Uterus (tissue), 3 donors: ENCODE measurements at regions not wholly inside any gene's neighbourhood (a gene's known extent, or its start where the extent isn't known, plus 50 kb on each side); places are given as distances from the start of the nearest gene placed in this dataset.

ENCODE experiments used
- DNase-seq, 2 donors: peaks; one replicate each; pipeline ENCODE4 v3.0.0-alpha.2; 2019 to 2020
- H3K27ac ChIP-seq, 2 donors: fragments of 200-600 bp; sonication (generic); 1 replicate in 1 of 2; 2 replicates in 1 of 2; pipeline ENCODE4 v1.5.1; 2016 to 2018
- H3K27me3 ChIP-seq, 2 donors: fragments of 200-600 bp; sonication (generic); one replicate each; pipeline ENCODE4 v1.5.1; 2018 to 2019; ENCODE audit warnings: control low read depth in 1 of 2
- H3K36me3 ChIP-seq, 2 donors: fragments of 200-600 bp; sonication (generic); one replicate each; pipeline ENCODE4 v1.5.1; 2019; ENCODE audit warnings: control low read depth in 1 of 2
- H3K4me1 ChIP-seq, 2 donors: fragments of 200-600 bp; sonication (generic); one replicate each; pipeline ENCODE4 v1.5.1; 2018 to 2019; ENCODE audit warnings: control low read depth in 1 of 2
- H3K4me3 ChIP-seq, 2 donors: fragments of 200-600 bp; sonication (generic); 1 replicate in 1 of 2; 2 replicates in 1 of 2; pipeline ENCODE4 v1.5.1; 2018 to 2019; ENCODE audit warnings: mild to moderate bottlenecking in 1 of 2
- H3K9me3 ChIP-seq, 2 donors: fragments of 200-600 bp; sonication (generic); one replicate each; pipeline ENCODE4 v1.5.1; 2019; ENCODE audit warnings: control low read depth in 1 of 2
- CTCF ChIP-seq, 4 experiments: fragments of 200-600 bp in 2 of 4; fragments of 450-650 bp in 2 of 4; sonication (generic) in 2 of 4; IDR thresholded peaks; one replicate each; pipeline ENCODE4 v1.5.1; 2016 to 2019; ENCODE audit warnings: antibody characterized with exemption in 4 of 4, mild to moderate bottlenecking in 2 of 4, moderate library complexity in 1 of 4
- POLR2A ChIP-seq, 2 donors: fragments of 450-650 bp; IDR thresholded peaks; one replicate each; pipeline ENCODE4 v1.6.1; 2016; ENCODE audit warnings: antibody characterized with exemption in 2 of 2, mild to moderate bottlenecking in 1 of 2, moderate library complexity in 1 of 2
- intact Hi-C: fragments of 100-400 bp; cut with DNase I; formaldehyde crosslinking; loops from one replicate; pipeline ENCODE4 v1.15.1; 2023; ENCODE audit warnings: low total_unique reads
- donor health status: DM: yes; HTN: yes; CAD: no.

GRCh38 chr2:168378960-168379669, 77.0 kb upstream of the CERS6 start:
- Histone ChIP-seq H3K27me3 (no peaks in the 10 kb centered on the region), H3K4me3 (no peak overlapping the region), H3K36me3 (no peaks in the 10 kb centered on the region), H3K4me1 (no peaks in the 10 kb centered on the region), H3K9me3 (no peaks in the 10 kb centered on the region), H3K27ac (no peak overlapping the region)
- TF ChIP-seq CTCF (IDR thresholded peaks at IDR 0.05) (no peak), POLR2A (IDR thresholded peaks at IDR 0.05) (no peak)
- intact Hi-C loops = no loop called here
- DNase-seq = no peak

DNA sequence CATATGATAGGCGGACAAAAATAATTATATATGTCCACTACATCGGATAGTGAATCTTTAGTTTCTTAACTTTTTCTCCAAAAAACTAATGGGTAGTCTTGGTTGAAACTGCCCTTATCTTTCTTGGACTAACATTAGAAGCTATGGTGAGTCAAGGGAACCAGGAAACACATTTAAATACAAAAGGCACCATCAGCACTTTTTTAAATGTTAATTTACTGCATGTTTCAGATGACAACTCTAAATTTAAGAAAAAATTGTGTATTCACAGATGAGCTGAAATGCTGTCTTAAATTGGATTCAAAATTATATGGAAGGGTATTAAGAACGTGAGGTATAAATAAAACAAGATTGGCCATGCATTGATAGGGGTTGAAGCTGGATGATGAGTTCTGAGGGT, 75.6 kb upstream of the CERS6 start:
- Histone ChIP-seq H3K36me3 (no peaks in the 10 kb centered on the region), H3K9me3 (no peaks in the 10 kb centered on the region), H3K27me3 (no peaks in the 10 kb centered on the region), H3K27ac (no peak overlapping the region), H3K4me1 (no peaks in the 10 kb centered on the region), H3K4me3 (no peak overlapping the region)
- no peak for DNase-seq
- TF ChIP-seq POLR2A (IDR thresholded peaks at IDR 0.05) (no peak), CTCF (IDR thresholded peaks at IDR 0.05) (no peak)
- intact Hi-C loops = no loop called here

DNA sequence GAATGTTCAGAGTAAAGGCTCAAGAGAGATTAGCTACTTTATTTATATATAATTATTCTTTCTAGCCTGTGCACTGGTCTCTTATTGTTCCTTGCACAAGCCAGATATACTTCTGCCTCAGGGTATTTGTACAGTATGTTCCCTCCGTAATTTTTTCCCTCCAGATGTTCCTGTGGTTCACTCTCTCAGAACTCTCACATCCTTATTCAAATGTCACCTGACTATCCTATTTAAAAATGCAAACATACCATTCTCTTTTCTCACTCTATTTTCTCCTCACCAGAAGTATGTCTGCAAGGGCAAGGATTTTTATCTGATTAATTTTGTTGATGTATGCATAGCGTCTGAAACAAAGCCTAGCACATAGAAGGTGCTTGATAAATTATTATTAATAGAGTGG, 64.0 kb upstream of the CERS6 start:
- no peaks in the 10 kb centered on the region for H3K36me3 ChIP-seq
- no peaks in the 10 kb centered on the region for H3K9me3 ChIP-seq
- no peaks in the 10 kb centered on the region for H3K4me1 ChIP-seq
- H3K27ac ChIP-seq = no peak overlapping the region
- intact Hi-C loops = no loop called here
- no peak overlapping the region for H3K4me3 ChIP-seq
- no peak for DNase-seq
- no peaks in the 10 kb centered on the region for H3K27me3 ChIP-seq
- TF ChIP-seq POLR2A (IDR thresholded peaks at IDR 0.05) (no peak), CTCF (IDR thresholded peaks at IDR 0.05) (no peak)

GRCh38 chr2:168392797-168393196, 63.3 kb upstream of the CERS6 start:
- intact Hi-C loops = no loop called here
- H3K9me3 ChIP-seq = no peaks in the 10 kb centered on the region

GRCh38 chr2:168394262-168394661, 61.8 kb upstream of the CERS6 start:
- intact Hi-C loops = no loop called here
- TF ChIP-seq CTCF (IDR thresholded peaks at IDR 0.05) (no peak), POLR2A (IDR thresholded peaks at IDR 0.05) (no peak)
- DNase-seq = no peak

More at GRCh38 chr2:168392797-168393196, 63.3 kb upstream of the CERS6 start:
- no peak for DNase-seq
- Histone ChIP-seq H3K27ac (no peak overlapping the region), H3K4me1 (no peaks in the 10 kb centered on the region), H3K36me3 (no peaks in the 10 kb centered on the region), H3K4me3 (no peak overlapping the region), H3K27me3 (no peaks in the 10 kb centered on the region)
- TF ChIP-seq POLR2A (IDR thresholded peaks at IDR 0.05) (no peak), CTCF (IDR thresholded peaks at IDR 0.05) (no peak)

More at GRCh38 chr2:168394262-168394661, 61.8 kb upstream of the CERS6 start:
- Histone ChIP-seq H3K27ac (no peak overlapping the region), H3K27me3 (no peaks in the 10 kb centered on the region), H3K36me3 (no peaks in the 10 kb centered on the region), H3K4me3 (no peak overlapping the region), H3K4me1 (no peaks in the 10 kb centered on the region), H3K9me3 (no peaks in the 10 kb centered on the region)
